ENCODE measurements at regions not wholly inside any gene's neighbourhood (a gene's known extent, or its start where the extent isn't known, plus 50 kb on each side); places are given as distances from the start of the nearest gene placed in this dataset.

GRCh38 chrX:39157006-39157405 is 355.7 kb downstream of the MID1IP1 start:
- TF ChIP-seq CTCF (conservative IDR thresholded peaks at IDR 0.05; ENCODE audit: low read depth, low read length), result no peak
- TF ChIP-seq EZH2phosphoT487 (IDR thresholded peaks at IDR 0.05; ENCODE audit: borderline replicate concordance, low read length), result no peak
